Islet precursor cell (in vitro differentiated cells): ENCODE measurements at regions not wholly inside any gene's neighbourhood (a gene's known extent, or its start where the extent isn't known, plus 50 kb on each side); places are given as distances from the start of the nearest gene placed in this dataset.
"Not testable (repeated sequence)": the region's sequence is repeated elsewhere in the genome, so short reads cannot be mapped to it uniquely, and the experiment has no call there.

Source experiments
- DNase-seq: peaks from one replicate; pipeline ENCODE4 v3.0.0-alpha.2; 2018

DNA sequence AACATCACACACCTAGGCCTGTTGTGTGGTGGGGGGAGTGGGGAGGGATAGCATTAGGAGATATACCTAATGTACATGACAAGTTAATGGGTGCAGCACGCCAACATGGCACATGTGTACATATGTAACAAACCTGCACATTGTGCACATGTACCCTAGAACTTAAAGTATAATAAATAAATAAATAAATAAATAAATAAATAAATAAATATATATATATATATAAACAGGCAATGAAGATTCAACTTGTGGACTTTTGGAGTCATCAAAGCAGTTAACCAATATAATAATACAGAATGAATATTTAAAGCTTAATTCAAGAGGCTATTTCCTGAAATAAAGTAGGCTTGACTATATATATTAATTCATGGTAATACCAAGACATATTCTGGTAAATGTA, 167.0 kb downstream of the FOXD2 start:
- DNase-seq: not testable (repeated sequence)

DNA sequence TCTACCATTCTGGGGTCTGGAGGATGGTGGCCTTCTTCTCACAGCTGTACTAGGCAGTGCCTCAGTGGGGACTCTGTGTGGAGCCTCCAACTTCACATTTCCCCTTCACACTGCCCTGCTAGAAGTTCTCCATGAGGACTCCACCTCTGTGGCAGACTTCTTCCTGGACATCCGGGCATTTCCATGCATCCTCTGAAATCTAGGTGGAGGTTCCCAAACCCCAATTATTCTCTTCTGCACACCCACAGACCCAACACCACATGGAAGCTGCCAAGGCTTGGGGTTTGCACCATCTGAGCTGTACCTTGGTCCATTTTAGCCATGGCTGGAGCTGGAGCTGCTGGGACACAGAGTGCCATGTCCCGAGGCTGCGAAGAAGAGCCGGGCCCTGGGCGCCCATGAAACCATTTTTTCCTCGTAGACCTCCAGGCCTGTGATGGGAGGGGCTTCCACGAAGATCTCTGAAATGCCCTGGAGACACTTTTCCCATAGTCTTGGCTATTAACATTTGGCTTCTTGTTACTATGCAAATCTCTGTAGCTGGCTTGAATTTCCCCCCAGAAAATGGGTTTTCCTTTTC, 170.5 kb downstream of the FOXD2 start:
- DNase-seq: peak; percentile 7

DNA sequence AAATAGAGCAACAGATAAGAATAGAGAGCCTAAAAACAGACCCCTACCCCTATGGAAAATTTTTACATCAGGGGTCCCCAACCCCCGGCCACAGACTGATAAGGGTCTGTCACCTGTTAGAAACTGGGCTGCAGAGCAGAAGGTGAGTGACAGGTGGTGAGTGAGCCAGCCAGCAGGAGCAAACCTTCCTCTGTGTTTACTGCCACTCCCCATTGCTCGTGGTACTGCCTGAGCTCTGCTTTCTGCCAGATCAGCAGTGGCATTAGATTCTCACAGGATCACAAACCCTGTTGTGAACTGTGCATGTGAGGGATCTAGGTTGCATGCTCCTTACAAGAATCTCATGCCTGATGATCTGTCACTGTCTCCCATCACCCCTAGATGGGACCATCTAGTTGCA, 174.1 kb downstream of the FOXD2 start:
- peak; percentile 35 for DNase-seq

DNA sequence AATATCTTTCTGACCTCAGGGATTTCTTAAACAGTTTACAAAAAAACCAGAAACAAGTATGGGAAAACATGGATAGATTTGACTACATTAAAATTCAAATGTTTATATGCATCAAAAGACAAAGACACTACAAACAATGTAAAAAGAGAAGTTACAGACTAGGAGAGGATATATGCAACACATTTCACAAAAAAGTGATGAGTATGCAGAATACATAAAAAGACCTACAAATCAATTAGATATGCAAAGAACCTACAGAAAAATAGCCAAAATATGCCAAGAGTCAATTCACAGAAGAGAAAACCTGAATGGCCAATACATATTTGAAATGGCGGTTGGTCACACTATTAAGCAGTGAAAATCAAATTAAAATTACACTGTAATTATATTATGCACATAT, 175.0 kb downstream of the FOXD2 start:
- no peak for DNase-seq

DNA sequence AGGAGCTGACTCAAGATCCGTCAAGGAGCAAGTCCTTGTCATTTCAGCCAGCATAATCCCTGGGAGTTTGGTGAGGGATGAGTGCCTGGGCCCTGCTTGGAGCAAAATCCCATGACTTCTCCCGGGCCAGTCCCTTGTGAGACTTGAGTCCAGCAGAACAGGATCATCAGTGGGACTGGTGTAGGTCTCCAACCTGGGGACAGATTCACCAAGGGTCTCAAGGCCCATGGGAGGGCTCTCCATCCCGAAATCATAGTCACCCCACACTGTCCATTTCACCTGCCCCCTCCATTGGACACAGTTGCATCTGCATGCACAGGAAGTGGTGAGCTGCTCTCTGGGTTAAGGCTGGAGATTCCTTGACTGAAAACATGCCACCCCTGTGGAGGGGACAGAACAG, 178.2 kb downstream of the FOXD2 start:
- DNase-seq: peak; percentile 26

DNA sequence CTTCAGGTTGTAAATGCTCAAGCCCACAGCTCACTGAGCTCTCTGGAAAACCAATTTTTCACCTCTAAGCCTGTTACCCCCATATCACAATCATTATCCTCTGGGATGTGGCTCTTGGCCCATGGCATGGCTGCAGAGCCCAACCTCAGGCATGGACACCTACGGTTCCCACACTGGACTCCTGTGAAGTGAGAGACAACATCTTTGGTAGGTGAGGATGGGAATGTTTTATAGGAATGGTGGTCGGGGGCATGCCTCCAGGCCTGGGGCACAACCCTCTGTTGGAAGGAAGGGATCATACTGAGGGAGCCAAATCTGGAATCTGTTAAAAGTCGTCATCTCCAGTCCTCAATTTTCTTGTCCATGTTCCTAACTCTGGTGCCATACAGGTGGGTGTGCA, 179.1 kb downstream of the FOXD2 start:
- DNase-seq: peak; percentile 20

DNA sequence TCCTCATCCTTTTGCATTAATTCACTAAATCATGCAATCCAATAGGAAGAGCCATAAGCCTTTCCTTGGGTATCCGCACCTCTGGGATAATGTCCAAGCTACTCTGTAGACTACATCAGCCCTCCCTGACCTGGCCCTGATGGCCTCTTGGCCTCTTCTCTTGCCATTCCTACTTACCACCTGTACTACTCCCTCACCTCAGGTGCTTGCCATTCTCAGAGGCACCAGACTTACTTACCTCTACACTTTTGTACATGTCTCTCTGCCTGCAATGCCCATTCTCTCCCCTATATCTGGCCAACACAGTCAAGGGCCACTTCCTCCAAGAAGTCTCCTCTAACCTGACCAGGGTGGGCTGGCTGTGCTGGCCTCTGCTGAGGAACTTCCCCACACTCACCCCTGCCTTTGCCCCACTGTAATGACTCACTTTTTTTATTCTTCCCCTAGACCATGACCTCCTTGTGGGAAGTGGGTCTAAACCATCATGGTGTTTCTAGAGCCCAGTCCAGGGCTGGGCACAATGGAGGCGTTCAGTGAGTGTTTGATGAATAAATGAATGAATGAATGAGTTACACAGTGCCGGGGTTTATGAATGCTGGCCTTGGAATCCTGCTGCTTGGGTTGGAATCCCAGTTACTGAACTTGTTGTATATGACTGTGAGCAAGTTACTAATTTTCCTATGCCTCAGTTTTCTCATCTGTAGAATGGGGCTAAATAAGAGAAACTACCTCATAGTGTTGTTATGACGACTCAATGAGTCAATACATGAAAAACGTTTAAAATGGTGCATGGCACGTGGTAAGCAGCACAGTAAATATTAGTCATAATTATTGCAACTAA, 179.8 kb downstream of the FOXD2 start:
- DNase-seq: peak; percentile 20

DNA sequence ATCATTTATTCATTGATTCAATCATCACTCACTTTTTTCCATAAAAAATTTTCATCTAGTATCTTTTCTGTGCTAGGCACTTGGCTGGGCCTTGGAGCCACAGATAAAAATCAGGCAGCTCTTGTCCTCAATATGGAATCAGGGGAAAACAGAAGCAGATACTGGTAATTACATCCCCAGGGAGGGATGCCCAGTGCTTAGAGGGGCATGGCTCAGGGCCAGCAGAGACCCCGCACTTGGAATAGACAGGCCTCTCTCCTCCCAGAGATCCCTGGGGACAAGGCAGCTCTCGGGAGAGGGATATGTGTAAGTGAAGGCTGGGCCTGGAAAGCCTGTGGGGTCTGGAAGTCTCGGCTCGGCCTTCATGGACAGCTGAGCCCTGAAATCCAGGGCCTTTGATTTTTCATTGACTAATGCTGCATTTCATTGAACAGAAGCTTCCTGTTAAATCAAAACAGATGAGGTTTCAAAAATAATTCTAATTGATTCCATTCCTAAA, 180.4 kb downstream of the FOXD2 start:
- DNase-seq: peak; percentile 39

DNA sequence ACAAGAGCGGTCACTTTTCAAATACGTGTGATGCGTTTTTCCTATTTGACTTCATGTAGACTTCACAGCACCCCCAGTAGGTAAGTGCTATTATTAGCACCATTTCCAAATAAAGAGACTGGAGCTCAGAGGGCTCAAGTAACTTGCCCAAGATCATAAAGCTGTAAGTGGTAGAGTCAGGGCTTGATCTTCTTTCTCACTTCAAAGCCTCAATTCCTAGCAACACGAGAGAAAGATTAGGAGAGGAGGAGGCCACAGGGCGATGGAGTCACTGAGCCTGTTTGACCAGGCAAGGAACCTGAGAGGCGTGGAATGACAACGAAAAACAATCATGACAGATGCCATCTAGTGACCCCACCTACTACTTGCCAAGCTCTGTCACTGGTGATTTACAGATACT, 181.0 kb downstream of the FOXD2 start:
- DNase-seq: peak; percentile 54

DNA sequence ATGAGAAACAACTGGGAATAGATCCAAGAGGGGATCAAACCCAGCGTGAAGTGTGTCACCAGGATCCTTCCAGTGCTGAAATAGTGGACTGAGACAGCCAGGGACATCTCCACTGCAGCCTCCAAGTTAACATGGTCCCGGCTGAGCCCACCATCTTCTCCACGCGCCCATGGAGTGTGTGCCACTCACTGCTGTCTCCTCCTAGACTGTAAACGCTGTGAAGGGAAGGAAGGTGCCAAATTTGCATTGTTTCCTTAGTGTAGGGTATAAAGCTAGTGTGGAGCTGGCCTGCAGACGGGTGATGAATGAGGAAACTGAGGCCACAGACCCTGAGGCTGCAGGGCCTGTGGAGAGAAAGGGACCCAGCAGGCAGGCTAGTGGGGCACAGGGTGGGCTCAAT, 183.6 kb downstream of the FOXD2 start:
- DNase-seq: peak; percentile 14

DNA sequence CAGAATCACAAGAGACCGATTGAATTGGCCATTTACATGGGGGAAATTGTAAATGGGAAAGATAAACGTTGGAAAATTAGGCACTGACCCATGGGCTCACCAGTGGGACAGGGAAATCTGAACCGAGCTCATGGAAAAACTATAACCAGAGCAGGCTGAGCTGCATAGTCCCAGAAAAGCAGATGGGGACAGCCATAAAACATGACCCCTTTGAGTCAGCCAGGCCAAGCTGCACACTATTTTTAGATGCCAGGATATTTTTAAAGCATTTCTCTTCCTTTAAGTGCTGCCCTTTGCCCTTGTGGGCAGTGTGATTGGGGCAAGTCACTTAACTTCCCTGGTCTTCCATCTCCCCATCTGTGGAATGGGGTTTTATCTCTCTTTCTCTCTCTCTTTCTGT, 184.1 kb downstream of the FOXD2 start:
- DNase-seq: peak; percentile 14

DNA sequence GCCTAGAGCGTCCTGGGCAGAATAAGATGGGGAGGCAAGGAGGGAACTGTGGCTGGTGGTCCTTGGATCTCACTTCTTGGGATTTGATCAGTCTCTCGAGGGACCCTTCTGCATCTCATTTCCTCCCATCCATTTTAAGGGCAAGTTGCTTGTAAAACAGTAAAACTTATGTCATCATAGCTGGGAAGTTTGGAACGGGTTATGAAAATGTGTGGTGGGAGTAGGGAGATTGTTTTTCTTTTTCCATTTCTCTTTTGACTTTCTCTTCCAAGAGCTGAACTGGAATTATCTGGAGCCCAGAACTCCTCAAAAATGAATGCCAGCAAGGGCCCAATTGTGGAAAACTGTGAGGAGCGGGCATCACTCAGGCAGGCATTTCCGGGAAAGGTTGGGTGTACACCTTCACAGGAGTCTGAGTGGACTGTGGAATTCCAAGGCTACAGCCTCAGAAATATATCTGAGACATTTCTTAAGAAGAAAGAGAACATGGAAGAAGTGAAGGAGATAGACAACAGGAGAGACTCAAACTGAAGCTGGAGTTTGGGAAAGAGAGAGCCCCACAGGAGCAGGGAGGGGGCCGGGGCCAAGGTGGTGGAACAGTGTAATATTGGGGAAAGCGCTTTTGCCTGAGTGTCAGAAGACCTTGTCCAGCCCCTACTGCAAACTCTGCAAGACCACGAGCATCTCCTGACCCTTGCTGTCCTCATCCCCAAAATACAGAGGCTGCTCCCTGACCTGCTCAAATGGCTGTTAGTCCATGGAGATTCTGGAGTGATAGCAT, 185.1 kb downstream of the FOXD2 start:
- peak; percentile 16 for DNase-seq

DNA sequence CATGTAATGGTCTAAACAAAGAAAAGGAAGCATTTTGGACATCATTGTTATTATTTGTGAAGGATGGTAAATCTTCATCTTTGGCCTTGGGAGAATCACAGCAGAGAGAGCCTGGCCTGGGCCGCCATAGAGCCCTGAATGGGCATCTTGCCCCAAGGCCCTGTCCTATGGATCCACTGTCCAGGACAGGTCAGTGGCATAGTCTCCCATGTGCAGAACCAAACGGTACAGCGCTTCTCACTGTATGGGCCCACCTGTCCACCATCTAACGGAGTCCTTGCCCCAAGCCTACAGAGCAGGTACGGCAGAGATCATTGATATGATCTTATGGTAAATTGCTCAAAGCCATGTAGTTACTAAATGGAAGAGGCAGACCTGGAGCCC, 185.7 kb downstream of the FOXD2 start:
- peak; percentile 29 for DNase-seq

DNA sequence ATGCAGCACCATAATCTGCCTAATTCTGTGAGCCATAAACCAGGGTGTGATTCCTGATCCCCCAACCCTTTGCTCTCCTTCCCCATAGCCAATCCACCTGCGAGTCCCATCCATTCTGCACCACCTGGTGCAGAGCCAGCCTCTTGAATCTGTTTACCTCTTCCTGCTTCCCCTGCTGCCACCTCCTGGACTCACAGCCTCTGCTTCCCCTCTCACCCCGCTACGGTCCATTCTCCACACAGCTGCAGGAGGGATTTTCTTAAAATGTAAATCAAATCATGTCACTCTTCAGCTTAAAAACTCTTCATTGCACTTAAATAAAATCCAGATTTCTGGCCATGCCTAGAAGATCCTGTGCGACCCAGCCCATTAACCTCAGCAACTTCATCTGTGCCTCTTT, 186.7 kb downstream of the FOXD2 start:
- peak; percentile 79 for DNase-seq

DNA sequence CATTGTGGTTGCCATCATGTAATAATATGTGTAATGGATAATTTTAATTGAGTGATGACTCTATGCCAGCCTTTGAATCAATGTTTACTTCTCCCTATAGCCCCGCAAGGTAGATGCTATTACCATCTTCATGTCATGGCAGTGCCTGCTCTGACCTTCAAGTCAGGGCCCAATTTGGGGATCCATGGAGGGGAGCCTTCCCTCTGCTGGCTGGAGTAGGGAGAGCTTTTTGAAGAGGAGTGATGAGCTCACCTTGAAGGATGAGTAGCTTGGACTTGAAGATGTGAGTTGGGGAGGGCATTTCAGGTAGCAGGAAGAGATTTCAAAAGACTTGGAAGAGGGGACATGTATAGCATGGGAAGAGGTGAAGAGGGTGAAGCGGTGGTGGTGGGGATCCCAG, 189.2 kb downstream of the FOXD2 start:
- DNase-seq: no peak

DNA sequence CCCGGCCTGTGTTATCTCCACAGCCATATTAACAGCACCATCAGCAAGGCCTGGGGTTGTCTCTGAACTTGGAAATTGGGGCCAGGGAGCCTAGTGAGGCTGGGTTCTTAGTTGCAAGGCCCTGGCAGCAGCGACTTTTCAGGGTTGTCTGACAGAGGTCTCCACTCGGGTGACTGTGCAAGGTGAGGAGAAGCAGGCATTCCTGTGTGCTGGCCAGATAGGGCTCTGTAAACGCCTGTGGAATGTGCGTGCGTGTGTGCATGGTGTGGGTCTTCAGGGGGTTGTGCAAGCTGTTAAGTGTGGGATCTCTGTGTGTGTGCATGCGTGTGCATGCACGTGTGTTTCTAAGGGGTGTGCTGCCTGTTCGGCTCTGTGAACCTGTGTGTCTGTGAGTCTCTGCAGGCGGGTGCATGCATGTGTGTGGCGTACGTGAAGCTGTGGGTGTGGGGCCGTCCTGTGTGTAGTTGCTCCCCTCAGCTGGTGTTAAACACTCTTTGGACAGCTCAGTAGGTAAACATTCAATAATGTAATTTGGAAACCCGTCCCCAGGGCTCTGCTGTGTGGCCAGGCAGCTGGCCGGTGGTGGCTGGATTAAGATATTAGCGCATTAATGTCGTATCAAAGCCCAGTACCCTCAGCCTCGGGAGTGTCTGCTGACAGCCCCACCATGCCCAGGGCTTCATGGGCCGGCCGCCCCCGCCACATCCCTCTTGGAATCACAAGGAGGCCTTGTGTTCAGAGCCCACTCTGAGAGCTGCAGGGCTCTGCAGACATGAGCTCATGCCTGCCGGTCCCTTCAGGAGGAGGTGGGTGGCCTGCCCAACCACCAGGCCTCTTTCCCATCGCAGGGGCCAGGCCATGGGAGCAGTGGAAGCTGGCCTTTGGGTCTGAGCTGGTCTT, 189.9 kb downstream of the FOXD2 start:
- peak; percentile 74 for DNase-seq

DNA sequence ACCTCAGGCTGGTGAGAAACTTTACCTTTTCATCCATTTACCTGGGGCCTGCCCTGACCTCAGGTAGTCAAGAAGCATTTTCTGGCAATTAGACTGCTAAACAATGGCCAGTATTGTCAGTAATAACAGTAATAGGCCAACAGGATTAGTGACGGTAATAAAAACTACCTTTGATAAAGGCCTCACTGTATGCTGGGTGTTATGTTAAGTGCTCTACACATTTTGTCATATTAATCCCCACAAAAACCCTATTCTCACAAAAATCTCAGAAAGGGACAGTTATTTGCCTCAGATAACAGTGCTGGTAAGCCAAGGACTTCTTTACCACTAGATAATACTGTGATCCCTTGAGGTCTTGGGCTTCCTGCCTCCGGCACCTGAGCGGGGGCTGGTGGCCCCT, 191.4 kb downstream of the FOXD2 start:
- DNase-seq: no peak

DNA sequence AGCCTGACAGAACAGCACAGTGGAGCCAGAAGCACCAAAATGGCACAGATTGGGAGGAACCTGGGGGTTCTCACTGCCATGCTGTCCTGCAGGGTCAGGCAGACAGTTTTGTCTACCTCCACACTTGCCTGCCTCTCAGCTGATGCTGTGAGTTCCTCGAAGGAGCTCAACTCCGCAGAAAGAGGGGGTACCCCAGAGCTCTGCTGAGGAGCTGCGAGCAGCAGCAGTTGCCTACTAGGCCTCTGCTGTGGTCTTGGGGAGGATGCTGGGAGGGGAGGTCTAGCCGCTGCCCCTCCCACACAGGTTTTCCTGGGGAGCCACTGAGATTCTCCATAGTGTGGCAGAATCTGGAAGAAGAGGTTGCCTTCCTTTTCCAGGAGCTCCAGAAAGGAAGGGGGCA, 192.5 kb downstream of the FOXD2 start:
- peak; percentile 40 for DNase-seq

DNA sequence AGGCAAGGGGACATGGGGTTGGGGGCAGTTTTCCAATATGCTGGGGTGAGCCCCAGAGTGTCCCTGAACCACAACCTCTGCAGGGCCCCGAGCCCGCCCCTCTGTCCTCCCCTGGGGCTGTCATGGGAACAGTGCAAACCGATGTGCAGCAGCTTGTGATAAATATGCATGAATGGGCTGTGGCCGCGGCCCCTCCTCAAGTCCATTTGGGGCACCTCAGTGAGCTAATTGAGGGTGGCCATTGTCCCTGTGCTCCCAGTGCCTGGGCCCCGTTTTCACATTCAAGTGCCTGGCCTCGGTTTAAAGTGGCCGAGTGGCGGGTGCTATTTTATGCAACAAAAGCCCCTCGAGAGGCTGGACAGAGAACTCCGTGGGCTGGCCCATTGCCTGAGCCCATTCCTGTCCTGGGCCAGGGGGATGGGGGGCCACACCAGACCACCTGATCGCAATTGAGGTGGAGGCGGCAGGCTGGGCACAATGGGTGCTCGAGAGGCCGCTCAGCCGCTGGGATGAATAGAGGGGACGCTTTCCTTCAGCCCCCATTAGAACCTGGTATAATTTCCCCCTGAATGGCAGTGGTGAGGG, 193.7 kb downstream of the FOXD2 start:
- DNase-seq: no peak

DNA sequence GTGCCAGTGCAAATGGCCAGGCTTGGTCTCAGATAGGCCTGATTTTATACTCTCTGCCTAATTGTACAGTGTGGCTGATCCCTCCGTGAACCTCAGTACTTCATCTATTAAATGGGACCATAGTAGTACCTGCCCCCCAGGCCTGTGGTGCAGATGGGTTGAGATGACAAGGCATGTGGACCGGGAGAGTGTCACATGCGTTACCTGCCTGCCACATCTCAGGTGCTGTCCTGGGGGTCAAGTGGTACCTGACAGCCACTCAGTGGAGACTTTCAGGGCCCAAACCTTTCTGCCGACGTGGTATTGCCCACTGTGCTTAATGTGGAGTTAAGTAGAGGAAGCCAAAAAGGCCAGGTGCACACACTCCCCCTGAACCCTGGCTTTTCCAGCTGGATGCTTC, 197.3 kb downstream of the FOXD2 start:
- no peak for DNase-seq

DNA sequence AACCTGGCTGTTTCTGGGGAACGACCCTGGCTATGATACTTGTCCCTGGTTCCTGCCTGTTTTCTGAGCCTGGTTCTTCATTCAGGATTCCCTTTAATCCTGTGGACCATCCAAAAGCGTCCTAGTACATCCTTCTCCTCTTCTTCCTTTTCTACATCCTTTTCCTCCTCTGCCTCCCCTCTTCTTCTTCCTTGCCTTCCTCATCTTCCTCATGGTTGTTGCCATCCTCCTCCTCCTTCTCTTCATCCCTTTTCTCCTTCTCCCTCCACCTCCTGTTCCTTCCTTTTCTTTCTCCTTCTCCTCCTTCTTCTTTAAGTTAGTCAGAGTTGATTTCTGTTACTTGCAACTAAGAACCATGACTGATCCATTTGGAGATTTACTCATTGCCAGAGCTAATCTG, 197.8 kb downstream of the FOXD2 start:
- no peak for DNase-seq

DNA sequence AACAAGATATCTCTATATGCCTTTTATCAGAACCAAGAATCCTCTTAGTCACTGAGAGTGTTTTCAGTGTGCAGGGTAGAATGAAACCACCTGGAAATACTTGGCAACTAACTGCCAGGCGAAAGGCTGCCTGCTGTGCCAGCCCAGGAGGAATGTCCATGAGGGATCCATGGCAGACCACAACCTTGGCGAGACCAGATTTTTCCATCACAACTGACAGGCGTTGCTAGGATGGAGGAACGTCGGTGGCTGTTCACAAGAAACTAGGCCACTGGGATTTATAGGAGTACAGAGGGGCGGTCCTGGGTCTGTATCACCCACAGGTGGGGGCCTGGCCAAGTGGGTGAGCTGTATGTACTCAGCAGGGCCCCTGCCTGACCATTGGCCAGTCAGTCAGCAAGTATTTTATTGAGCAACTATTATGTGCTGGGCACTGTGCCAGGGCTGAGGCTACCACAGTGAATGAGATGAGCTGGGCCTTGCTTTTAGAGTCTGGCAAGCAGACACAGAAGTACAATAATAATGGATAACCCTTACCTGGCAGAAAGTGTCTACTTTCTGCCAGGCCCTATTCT, 199.4 kb downstream of the FOXD2 start:
- DNase-seq: no peak
